DOHH2 (cell line): ENCODE measurements at regions not wholly inside any gene's neighbourhood (a gene's known extent, or its start where the extent isn't known, plus 50 kb on each side); places are given as distances from the start of the nearest gene placed in this dataset.

Experiments used
- H3F3A ChIP-seq: fragments of 200-600 bp; sonication (generic), shearing (Covaris generic); 2 replicates; pipeline ENCODE4 v1.6.0; 2016; ENCODE audit warnings: antibody characterized with exemption, mild to moderate bottlenecking; ENCODE audit not compliant: control insufficient read depth, insufficient read depth
- H3K27ac ChIP-seq: fragments of 200-600 bp; sonication (generic); 2 replicates; pipeline ENCODE4 v1.5.1; 2014; ENCODE audit warnings: low read depth, mild to moderate bottlenecking, low read length, moderate library complexity
- H3K27me3 ChIP-seq: fragments of 200-600 bp; sonication (generic); 2 replicates; pipeline ENCODE4 v1.6.1; 2014; ENCODE audit warnings: mild to moderate bottlenecking, low read length, mixed read lengths; ENCODE audit not compliant: control insufficient read depth
- H3K36me3 ChIP-seq: fragments of 200-600 bp; sonication (generic); 2 replicates; pipeline ENCODE4 v1.6.1; 2014; ENCODE audit warnings: mild to moderate bottlenecking, low read length, moderate library complexity, mixed read lengths; ENCODE audit not compliant: control insufficient read depth
- H3K4me1 ChIP-seq: fragments of 200-600 bp; sonication (generic); 2 replicates; pipeline ENCODE4 v1.6.1; 2014; ENCODE audit warnings: mild to moderate bottlenecking, low read length, mixed read lengths; ENCODE audit not compliant: control insufficient read depth
- H3K4me2 ChIP-seq: fragments of 200-600 bp; sonication (generic); 2 replicates; pipeline ENCODE4 v1.6.0; 2014; ENCODE audit warnings: mild to moderate bottlenecking, low read length, moderate library complexity
- H3K4me3 ChIP-seq: fragments of 200-600 bp; sonication (generic); 2 replicates; pipeline ENCODE4 v1.5.1; 2014; ENCODE audit warnings: mild to moderate bottlenecking, low read length, mixed read lengths
- H3K79me2 ChIP-seq: fragments of 200-600 bp; sonication (generic); 2 replicates; pipeline ENCODE4 v1.6.1; 2014; ENCODE audit warnings: mild to moderate bottlenecking, low read length, mixed read lengths; ENCODE audit not compliant: control insufficient read depth
- H3K9me2 ChIP-seq: fragments of 200-600 bp; sonication (generic); replicated peaks from 2 replicates; pipeline ENCODE4 v1.6.1; 2014; ENCODE audit warnings: mild to moderate bottlenecking, low read length, mixed read lengths; ENCODE audit not compliant: control insufficient read depth
- H3K9me3 ChIP-seq: fragments of 200-600 bp; sonication (generic); 2 replicates; pipeline ENCODE4 v1.6.1; 2014; ENCODE audit warnings: antibody characterized with exemption, low read length, mixed read lengths; ENCODE audit not compliant: control insufficient read depth, insufficient read depth
- H4K20me1 ChIP-seq: fragments of 200-600 bp; sonication (generic); 2 replicates; pipeline ENCODE4 v1.6.0; 2014; ENCODE audit warnings: low read depth, mild to moderate bottlenecking, antibody characterized with exemption, low read length, moderate library complexity; ENCODE audit not compliant: control insufficient read depth, insufficient read depth
- CTCF ChIP-seq: fragments of 200-600 bp; sonication (generic); IDR thresholded peaks from one replicate; pipeline ENCODE4 v1.5.1; 2014; ENCODE audit warnings: antibody characterized with exemption, mild to moderate bottlenecking, low read depth, low read length; ENCODE audit not compliant: poor library complexity, severe bottlenecking
- EZH2phosphoT487 ChIP-seq: fragments of 200-600 bp; sonication (generic); IDR thresholded peaks from 2 replicates; pipeline ENCODE4 v1.6.1; 2017; ENCODE audit warnings: borderline replicate concordance, mild to moderate bottlenecking, antibody characterized with exemption, low read length, moderate library complexity, mixed read lengths

GRCh38 chr9:1456301-1457024, 406.3 kb downstream of the DMRT2 start:
- H3K79me2 ChIP-seq = no peaks in the 10 kb centered on the region
- no peak overlapping the region for H3K27ac ChIP-seq
- no peaks in the 10 kb centered on the region for H3K4me1 ChIP-seq
- no peaks in the 10 kb centered on the region for H3K9me3 ChIP-seq
- H3K9me2 ChIP-seq = no peaks in the 10 kb centered on the region
- no peaks in the 10 kb centered on the region for H4K20me1 ChIP-seq
- no peaks in the 10 kb centered on the region for H3K36me3 ChIP-seq
- no peaks in the 10 kb centered on the region for H3K27me3 ChIP-seq
- H3K4me2 ChIP-seq = no peak overlapping the region
- no peaks in the 10 kb centered on the region for H3F3A ChIP-seq
- H3K4me3 ChIP-seq = no peak overlapping the region
- TF ChIP-seq CTCF (no peak), EZH2phosphoT487 (no peak)

- Histone ChIP-seq H3K36me3 (no peaks in the 10 kb centered on the region), H4K20me1 (no peaks in the 10 kb centered on the region), H3K27me3 (no peaks in the 10 kb centered on the region), H3K9me2 (no peaks in the 10 kb centered on the region), H3K4me2 (no peak overlapping the region), H3K4me1 (no peaks in the 10 kb centered on the region), H3K4me3 (no peak overlapping the region), H3K9me3 (no peaks in the 10 kb centered on the region), H3F3A (no peaks in the 10 kb centered on the region), H3K27ac (no peak overlapping the region), H3K79me2 (no peaks in the 10 kb centered on the region)
- TF ChIP-seq CTCF = no peak
These were observed 407.3 kb downstream of the DMRT2 start for GRCh38 chr9:1457460-1457859.

GRCh38 chr9:1458503-1458902, 408.3 kb downstream of the DMRT2 start:
- H3K9me2 ChIP-seq = no peaks in the 10 kb centered on the region
- no peak overlapping the region for H3K4me3 ChIP-seq
- no peaks in the 10 kb centered on the region for H3K27me3 ChIP-seq
- H3K9me3 ChIP-seq = no peaks in the 10 kb centered on the region
- H3F3A ChIP-seq = no peaks in the 10 kb centered on the region
- H3K36me3 ChIP-seq = no peaks in the 10 kb centered on the region
- H4K20me1 ChIP-seq = no peaks in the 10 kb centered on the region
- no peak overlapping the region for H3K4me2 ChIP-seq
- no peaks in the 10 kb centered on the region for H3K79me2 ChIP-seq
- no peaks in the 10 kb centered on the region for H3K4me1 ChIP-seq
- TF ChIP-seq EZH2phosphoT487 = no peak
- no peak for TF ChIP-seq CTCF
- H3K27ac ChIP-seq = no peak overlapping the region
